MCF 10A (cell line): ENCODE measurements at regions not wholly inside any gene's neighbourhood (a gene's known extent, or its start where the extent isn't known, plus 50 kb on each side); places are given as distances from the start of the nearest gene placed in this dataset.

ENCODE experiments used
- BruUV-seq: library from RNA; stranded (reverse); fragments of 400-500 nt; replicated peaks from 2 replicates; lab custom pipeline; 2021; lab: Mats Ljungman, UMichigan
- CTCF ChIA-PET: fragments of 300-600 bp; sonication (Branson Sonifier 250); formaldehyde crosslinking; extraction: SDS; loops from one replicate; lab custom pipeline; 2021; ENCODE audit warnings: antibody characterized with exemption, inconsistent platforms; lab: Yijun Ruan, JAX
- POLR2A ChIA-PET: fragments of 300-600, 350-650 bp; sonication (Branson Sonifier 250); formaldehyde crosslinking; extraction: SDS; loops from one replicate; lab custom pipeline; 2020; ENCODE audit warnings: antibody characterized with exemption, inconsistent platforms; lab: Yijun Ruan, JAX
- DNase-seq: peaks from one replicate; pipeline ENCODE4 v3.0.0-alpha.2; 2018; ENCODE audit not compliant: unreplicated experiment
- H3K27ac Mint-ChIP-seq: one replicate; pipeline ENCODE4 v1.8.0; 2022; ENCODE audit warnings: mild to moderate bottlenecking, low read depth, mixed read lengths; ENCODE audit not compliant: unreplicated experiment
- H3K27me3 Mint-ChIP-seq: one replicate; pipeline ENCODE4 v1.8.0; 2022; ENCODE audit warnings: mixed read lengths; ENCODE audit not compliant: insufficient read depth, unreplicated experiment
- H3K36me3 Mint-ChIP-seq: one replicate; pipeline ENCODE4 v1.8.0; 2022; ENCODE audit warnings: mild to moderate bottlenecking, moderate library complexity, mixed read lengths; ENCODE audit not compliant: insufficient read depth, unreplicated experiment
- H3K4me1 Mint-ChIP-seq: one replicate; pipeline ENCODE4 v1.8.0; 2022; ENCODE audit warnings: mixed read lengths; ENCODE audit not compliant: insufficient read depth, unreplicated experiment
- H3K4me3 Mint-ChIP-seq: one replicate; pipeline ENCODE4 v1.8.0; 2022; ENCODE audit warnings: mild to moderate bottlenecking, moderate library complexity, mixed read lengths; ENCODE audit not compliant: unreplicated experiment
- H3K9me3 Mint-ChIP-seq: one replicate; pipeline ENCODE4 v1.8.0; 2022; ENCODE audit warnings: mixed read lengths; ENCODE audit not compliant: unreplicated experiment
- CTCF ChIP-seq: fragments of 200-600 bp; IDR thresholded peaks from one replicate; pipeline ENCODE4 v1.8.0; 2022; ENCODE audit warnings: antibody characterized with exemption, mild to moderate bottlenecking; ENCODE audit not compliant: unreplicated experiment
- intact Hi-C: fragments of 100-400 bp; cut with micrococcal nuclease; formaldehyde crosslinking; loops from 2 replicates; pipeline ENCODE4 v1.14.1; 2022

- no peak for DNase-seq
- no peak overlapping the region for H3K4me3 Mint-ChIP-seq
- H3K36me3 Mint-ChIP-seq, result no peaks in the 10 kb centered on the region
- TF ChIP-seq CTCF, result no peak
- no TSS peak for BruUV-seq
- no peaks in the 10 kb centered on the region for H3K9me3 Mint-ChIP-seq
- ChIA-PET POLR2A (interaction anchor here (0.6 to 1.3 kb wide), 3 partner anchors 38 to 318 kb away, joined by 3 to 4 read pairs (median 3); no protein-coding TSS in a partner anchor), CTCF (interaction anchor here (0.6 to 3.0 kb wide), 11 partner anchors 9 to 902 kb away, joined by 3 to 12 read pairs (median 3); no protein-coding TSS in a partner anchor)
- H3K27ac Mint-ChIP-seq, result no peak overlapping the region
- intact Hi-C loops, result loop anchor here (1.0 to 10.0 kb wide), 9 partner anchors 54 to 911 kb away; partner anchors contain the start of gene PTPRU
- H3K4me1 Mint-ChIP-seq, result peaks cover 5% of the 10 kb centered on the region
- no peaks in the 10 kb centered on the region for H3K27me3 Mint-ChIP-seq
Observed at GRCh38 chr1:29793653-29794348, 557.5 kb downstream of the PTPRU start.

GRCh38 chr1:29793101-29793546 lies 556.8 kb downstream of the PTPRU start:
- H3K4me3 Mint-ChIP-seq, result no peak overlapping the region
- no peak overlapping the region for H3K27ac Mint-ChIP-seq
- H3K4me1 Mint-ChIP-seq, result peaks cover 5% of the 10 kb centered on the region
- no peaks in the 10 kb centered on the region for H3K27me3 Mint-ChIP-seq
- POLR2A ChIA-PET, result interaction anchor here (0.6 to 1.3 kb wide), 5 partner anchors 39 to 318 kb away, joined by 3 to 4 read pairs (median 4); no protein-coding TSS in a partner anchor
- BruUV-seq, result no TSS peak
- TF ChIP-seq CTCF, result peak; percentile 70
- peak; percentile 88 for DNase-seq
- no peaks in the 10 kb centered on the region for H3K36me3 Mint-ChIP-seq
- CTCF ChIA-PET, result interaction anchor here (0.5 to 3.0 kb wide), 23 partner anchors 10 to 1008 kb away, joined by 3 to 12 read pairs (median 3); no protein-coding TSS in a partner anchor
- intact Hi-C loops, result loop anchor here (1.0 to 10.0 kb wide), 9 partner anchors 54 to 912 kb away; partner anchors contain the start of gene PTPRU
- no peaks in the 10 kb centered on the region for H3K9me3 Mint-ChIP-seq

- POLR2A ChIA-PET, result no interaction called here
- BruUV-seq, result no TSS peak
- CTCF ChIA-PET, result interaction anchor here (1.2 kb wide), 1 partner anchor 275 kb away, joined by 3 read pairs; no protein-coding TSS in a partner anchor
- no peaks in the 10 kb centered on the region for H3K27me3 Mint-ChIP-seq
- H3K4me1 Mint-ChIP-seq, result peaks cover 5% of the 10 kb centered on the region
- no peak overlapping the region for H3K4me3 Mint-ChIP-seq
- no peak for DNase-seq
- H3K9me3 Mint-ChIP-seq, result no peaks in the 10 kb centered on the region
- no peak overlapping the region for H3K27ac Mint-ChIP-seq
- intact Hi-C loops, result loop anchor here (5.0 to 10.0 kb wide), 4 partner anchors 57 to 915 kb away; partner anchors contain the start of gene PTPRU
- TF ChIP-seq CTCF, result no peak
- H3K36me3 Mint-ChIP-seq, result no peaks in the 10 kb centered on the region
Observed at GRCh38 chr1:29789910-29790247, 553.6 kb downstream of the PTPRU start.

GRCh38 chr1:29789221-29789909 lies 553.0 kb downstream of the PTPRU start:
- Mint-ChIP-seq H3K9me3 (no peaks in the 10 kb centered on the region), H3K36me3 (no peaks in the 10 kb centered on the region), H3K4me1 (peaks cover 5% of the 10 kb centered on the region), H3K27ac (no peak overlapping the region), H3K27me3 (no peaks in the 10 kb centered on the region), H3K4me3 (no peak overlapping the region)
- intact Hi-C loops, result no loop called here
- no TSS peak for BruUV-seq
- TF ChIP-seq CTCF, result no peak
- POLR2A ChIA-PET, result interaction anchor here (0.6 to 0.7 kb wide), 2 partner anchors 218 to 557 kb away, joined by 3 to 4 read pairs; no protein-coding TSS in a partner anchor
- CTCF ChIA-PET, result interaction anchor here (0.6 to 1.2 kb wide), 2 partner anchors 37 to 275 kb away, joined by 3 read pairs; no protein-coding TSS in a partner anchor
- peak; percentile 16 for DNase-seq
